ENCODE measurements at regions not wholly inside any gene's neighbourhood (a gene's known extent, or its start where the extent isn't known, plus 50 kb on each side); places are given as distances from the start of the nearest gene placed in this dataset.

DNA sequence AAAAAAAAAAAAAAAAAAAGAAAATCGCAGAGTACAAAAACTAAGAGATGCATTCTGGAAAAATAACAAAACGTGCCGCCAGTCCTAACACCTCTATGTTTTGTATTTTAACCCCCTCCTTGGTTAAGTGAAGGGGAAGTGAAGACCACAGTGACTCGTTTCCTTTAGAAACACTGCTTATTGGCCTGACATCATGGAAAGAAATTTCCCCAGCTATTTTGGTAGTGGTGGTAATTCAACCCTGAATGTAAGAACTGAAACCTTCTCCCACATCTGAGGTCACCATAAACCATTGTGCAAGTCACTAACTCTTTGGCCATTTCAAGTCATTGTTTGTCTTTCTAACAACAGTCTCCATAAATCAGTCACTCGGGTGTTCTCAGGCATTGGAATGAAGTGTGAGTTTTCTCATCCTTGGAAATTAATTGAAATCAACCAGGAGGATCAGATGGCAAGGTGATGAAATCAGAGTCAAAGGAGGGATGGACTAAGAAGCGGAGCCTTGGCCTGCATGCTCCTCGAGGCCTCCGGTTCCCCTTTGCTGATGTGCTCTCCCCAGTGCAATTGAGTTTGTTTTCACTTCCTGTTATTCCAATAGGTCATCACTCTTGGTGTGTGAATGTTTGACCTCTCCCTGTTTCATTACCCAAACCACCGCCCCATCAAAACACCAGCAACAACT, 443.9 kb downstream of the FGF9 start:
- Histone ChIP-seq H3K9ac (replicated peaks in 1 of 4; ENCODE audit: extremely low read depth in 1 of 4, low read depth in 3 of 4, low read length in 3 of 4) (no peak overlapping the region), H4K91ac (replicated peaks; ENCODE audit: insufficient read length, low read length) (no peak overlapping the region), H2AK5ac (ENCODE audit: low read depth, low read length) (no peak overlapping the region), H3K4ac (replicated peaks; ENCODE audit: insufficient read length, low read depth, low read length) (no peak overlapping the region), H3K18ac (ENCODE audit: extremely low read depth, low read length) (no peak overlapping the region), H2BK15ac (ENCODE audit: low read length) (no peak overlapping the region), H3K56ac (replicated peaks; ENCODE audit: insufficient read length, low read depth, low read length) (no peak overlapping the region), H3K14ac (ENCODE audit: insufficient read length) (no peak overlapping the region), H2AFZ (ENCODE audit: low read length) (no peak overlapping the region), H2BK5ac (ENCODE audit: low read depth, low read length) (no peak overlapping the region), H3K4me2 (ENCODE audit: insufficient read depth in 1 of 2, low read depth in 2 of 2, low read length in 2 of 2) (no peak overlapping the region), H2BK20ac (ENCODE audit: low read length) (no peak overlapping the region), H3K4me3 (ENCODE audit: extremely low read depth in 1 of 4, insufficient read depth in 2 of 4, low read depth in 3 of 4, low read length in 4 of 4) (no peak overlapping the region), H4K8ac (ENCODE audit: extremely low read depth, insufficient read depth, low read length) (no peak overlapping the region), H2BK12ac (ENCODE audit: low read depth, low read length) (no peak overlapping the region), H3K27ac (ENCODE audit: low read depth, low read length) (no peak overlapping the region), H3K79me1 (ENCODE audit: low read depth, low read length) (no peaks in the 10 kb centered on the region), H3K27me3 (replicated peaks in 1 of 4; ENCODE audit: control insufficient read depth in 3 of 4, extremely low read depth in 1 of 4, insufficient read depth in 3 of 4, low read length in 3 of 4) (no peaks in the 10 kb centered on the region), H4K5ac (ENCODE audit: insufficient read length, low read depth, low read length) (no peak overlapping the region), H2BK120ac (replicated peaks; ENCODE audit: low read depth, low read length) (no peak overlapping the region), H3K9me3 (ENCODE audit: insufficient read depth in 2 of 2, low read depth in 1 of 2, low read length in 1 of 2) (no peaks in the 10 kb centered on the region), H3K23me2 (ENCODE audit: low read depth, low read length) (no peaks in the 10 kb centered on the region), H3K79me2 (ENCODE audit: control insufficient read depth in 1 of 2, insufficient read depth in 2 of 2, low read length in 2 of 2) (no peaks in the 10 kb centered on the region), H3K23ac (ENCODE audit: insufficient read length) (no peak overlapping the region), H3K4me1 (replicated peaks in 1 of 4; ENCODE audit: control insufficient read depth in 3 of 4, insufficient read depth in 4 of 4, low read length in 3 of 4) (0 out of 7 replicates have a peak, but pooled peaks cover 0 to 2% (median 0%) of the 10 kb centered on the region in 4 experiments), H4K20me1 (replicated peaks in 1 of 2; ENCODE audit: control insufficient read depth in 1 of 2, insufficient read depth in 2 of 2, low read length in 2 of 2) (no peaks in the 10 kb centered on the region), H3K36me3 (ENCODE audit: control insufficient read depth in 2 of 4, insufficient read depth in 4 of 4, low read length in 3 of 4) (no peaks in the 10 kb centered on the region)
- 94% methylated on average over 9 of the region's 9 CpGs; no CpG with 5 or more reads in 1 of the 2 experiments for WGBS, 2 experiments (ENCODE audit: extremely low coverage in 1 of 2, insufficient coverage in 1 of 2, insufficient read length in 1 of 2, insufficient replicate concordance in 2 of 2, low coverage in 1 of 2, low lambda C conversion rate in 2 of 2, missing lambda C conversion rate in 1 of 2)
- TF ChIP-seq KDM5A (IDR thresholded peaks at IDR 0.05; ENCODE audit: low read length) (no peak), CTBP2 (IDR thresholded peaks at IDR 0.05; ENCODE audit: borderline replicate concordance, insufficient read depth, insufficient read length, low read length) (no peak), SP4 (IDR thresholded peaks at IDR 0.05; ENCODE audit: low read length) (no peak), BACH1 (IDR thresholded peaks at IDR 0.05; ENCODE audit: low read length) (no peak), POU5F1 (IDR thresholded peaks at IDR 0.05; ENCODE audit: low read depth, low read length) (no peak), RAD21 (IDR thresholded peaks at IDR 0.05 in 1 of 2, conservative IDR thresholded peaks at IDR 0.05 in 1 of 2; ENCODE audit: low read depth in 2 of 2, low read length in 2 of 2) (no peak)
- ChIA-PET POLR2A (ENCODE audit: partially characterized antibody) (no interaction called here), CTCF (ENCODE audit: partially characterized antibody) (no interaction called here)
- FAIRE-seq, result no peak
- no peak for DNase-seq (ENCODE audit: low read depth in 1 of 2, low spot score in 2 of 2)
